ENCODE measurements at regions not wholly inside any gene's neighbourhood (a gene's known extent, or its start where the extent isn't known, plus 50 kb on each side); places are given as distances from the start of the nearest gene placed in this dataset.

DNA sequence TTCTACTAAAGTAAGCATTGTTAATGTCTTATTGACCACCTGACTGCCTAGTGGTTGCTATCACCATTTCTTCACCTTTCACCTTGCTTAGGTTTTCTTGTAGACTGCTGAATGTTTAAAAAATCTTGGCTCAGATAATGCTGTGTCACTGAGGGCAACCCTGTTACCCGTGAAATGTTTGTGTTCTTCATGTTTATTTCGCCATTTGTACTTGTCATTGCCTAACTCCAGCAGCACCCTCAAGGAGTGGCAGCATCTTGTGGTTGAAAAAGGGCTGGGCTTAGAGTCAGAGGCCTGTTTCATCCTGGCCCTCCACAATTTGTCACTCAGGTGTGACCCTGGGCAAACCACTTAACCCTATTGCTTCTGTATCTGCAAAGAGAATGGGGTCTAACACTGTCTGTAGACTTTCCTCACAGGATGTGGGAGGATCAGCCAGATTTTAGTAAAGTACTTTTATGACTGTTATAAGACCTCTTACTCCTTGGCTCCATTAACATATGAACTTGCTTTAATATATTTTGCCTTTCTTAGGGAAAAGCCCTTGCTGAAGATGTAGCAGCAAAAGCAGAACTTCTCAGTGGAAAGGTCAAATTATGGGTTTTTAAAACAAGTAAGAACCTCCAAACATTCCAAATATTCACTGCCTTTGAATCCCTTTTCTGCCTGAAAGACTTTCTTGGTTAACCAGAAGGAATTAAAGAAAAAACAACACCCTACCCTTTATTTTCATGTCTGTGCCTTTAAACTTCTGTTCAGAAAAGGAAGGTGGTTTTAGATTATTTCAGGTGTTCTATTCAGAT is 154.5 kb upstream of the C11orf87 start:
- no peak for DNase-seq (ENCODE audit: low spot score)

DNA sequence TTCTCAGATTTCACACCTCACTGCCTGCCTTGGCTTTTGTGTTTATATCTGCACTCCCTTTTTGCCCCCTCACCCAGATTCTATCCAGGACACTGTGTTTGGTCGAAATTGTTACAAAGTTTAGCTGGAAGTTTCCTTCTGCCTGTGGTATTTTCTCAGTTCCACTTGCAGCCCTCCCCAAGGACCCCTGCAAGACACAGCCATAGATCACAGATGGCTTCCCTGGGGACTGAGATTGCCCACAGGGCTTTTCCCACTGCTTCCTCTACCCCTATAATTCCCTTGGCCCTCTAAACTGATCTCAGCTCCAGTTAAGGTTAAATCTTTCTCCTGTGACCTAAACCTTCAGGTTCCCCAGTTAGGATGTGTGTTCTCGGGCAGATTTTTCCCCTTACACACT is 146.1 kb upstream of the C11orf87 start:
- no peak for DNase-seq (ENCODE audit: low spot score)

DNA sequence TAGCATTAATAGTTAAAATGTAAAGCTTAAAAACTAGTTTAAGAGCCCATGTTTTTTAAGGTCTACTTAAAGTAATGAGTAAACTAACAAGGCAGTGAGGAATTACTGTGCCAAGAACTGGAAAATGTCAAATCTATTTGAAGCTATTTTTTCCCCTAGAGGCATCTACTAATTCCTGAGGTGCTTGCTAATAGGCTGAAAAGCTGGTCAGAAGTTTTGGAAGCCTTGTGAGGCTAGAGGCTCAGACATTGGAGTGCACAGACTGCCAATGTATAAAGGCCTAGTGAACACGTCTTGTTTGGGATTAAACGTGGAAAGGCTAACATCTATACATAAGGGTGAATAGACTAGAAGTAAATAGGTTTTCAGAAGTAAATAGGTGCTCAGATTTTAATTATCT is 136.5 kb upstream of the C11orf87 start:
- no peak for DNase-seq (ENCODE audit: low spot score)

DNA sequence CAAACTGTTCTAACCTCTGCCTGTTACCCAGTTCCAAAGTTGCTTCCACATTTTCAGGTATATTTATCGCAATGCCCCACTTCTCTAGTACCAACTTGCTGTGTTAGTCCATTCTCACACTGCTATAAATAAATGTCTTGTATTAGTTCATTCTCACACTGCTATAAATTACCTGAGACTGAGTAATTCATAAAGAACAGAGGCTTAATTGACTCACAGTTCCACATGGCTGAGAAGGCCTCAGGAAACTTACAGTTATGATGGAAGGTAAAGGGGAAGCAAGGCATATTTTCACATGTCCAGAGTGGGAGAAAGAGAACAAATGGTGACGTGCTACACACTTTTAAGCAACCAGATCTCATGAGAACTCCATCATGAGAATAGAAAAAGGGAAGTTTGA is 130.4 kb upstream of the C11orf87 start:
- no peak for DNase-seq (ENCODE audit: low spot score)

DNA sequence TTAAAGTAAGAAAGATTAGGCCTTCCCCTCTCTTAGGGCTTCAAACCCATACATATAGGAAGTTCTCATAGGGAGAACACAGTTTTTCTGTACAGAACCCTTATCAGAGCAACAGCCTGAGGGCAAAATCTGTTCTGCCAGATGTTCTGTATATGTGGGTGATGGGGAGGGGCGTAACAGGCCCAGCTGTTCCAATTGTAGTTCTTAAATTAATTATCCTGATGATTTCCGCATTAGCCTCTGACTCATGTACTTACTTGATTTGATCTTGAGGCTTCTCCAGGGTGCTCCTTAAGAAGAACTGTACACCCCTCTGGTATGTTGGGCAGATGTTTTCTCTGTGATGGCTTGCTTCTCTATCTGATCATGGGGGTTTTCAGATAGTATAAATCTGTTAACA is 123.1 kb upstream of the C11orf87 start:
- DNase-seq (ENCODE audit: low spot score): no peak

DNA sequence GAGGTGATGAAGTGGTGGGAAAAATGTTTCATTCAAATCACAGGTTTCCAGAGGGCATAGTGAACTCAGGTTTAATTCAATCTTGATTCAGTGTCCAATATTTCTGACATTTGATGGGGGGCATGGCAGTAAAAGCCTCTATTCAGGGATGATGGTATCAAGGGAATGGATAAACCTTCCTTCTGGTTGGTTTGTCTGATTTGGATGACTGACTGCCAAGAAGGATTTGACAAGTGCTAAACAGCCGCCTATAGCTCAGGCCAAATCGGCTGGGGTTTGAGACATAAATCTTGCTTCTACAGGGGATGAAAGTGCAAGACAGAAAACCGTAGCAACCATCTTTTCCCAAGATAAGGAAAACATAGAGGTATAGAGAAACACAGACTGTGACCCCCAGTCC is 121.8 kb upstream of the C11orf87 start:
- no peak for DNase-seq (ENCODE audit: low spot score)

DNA sequence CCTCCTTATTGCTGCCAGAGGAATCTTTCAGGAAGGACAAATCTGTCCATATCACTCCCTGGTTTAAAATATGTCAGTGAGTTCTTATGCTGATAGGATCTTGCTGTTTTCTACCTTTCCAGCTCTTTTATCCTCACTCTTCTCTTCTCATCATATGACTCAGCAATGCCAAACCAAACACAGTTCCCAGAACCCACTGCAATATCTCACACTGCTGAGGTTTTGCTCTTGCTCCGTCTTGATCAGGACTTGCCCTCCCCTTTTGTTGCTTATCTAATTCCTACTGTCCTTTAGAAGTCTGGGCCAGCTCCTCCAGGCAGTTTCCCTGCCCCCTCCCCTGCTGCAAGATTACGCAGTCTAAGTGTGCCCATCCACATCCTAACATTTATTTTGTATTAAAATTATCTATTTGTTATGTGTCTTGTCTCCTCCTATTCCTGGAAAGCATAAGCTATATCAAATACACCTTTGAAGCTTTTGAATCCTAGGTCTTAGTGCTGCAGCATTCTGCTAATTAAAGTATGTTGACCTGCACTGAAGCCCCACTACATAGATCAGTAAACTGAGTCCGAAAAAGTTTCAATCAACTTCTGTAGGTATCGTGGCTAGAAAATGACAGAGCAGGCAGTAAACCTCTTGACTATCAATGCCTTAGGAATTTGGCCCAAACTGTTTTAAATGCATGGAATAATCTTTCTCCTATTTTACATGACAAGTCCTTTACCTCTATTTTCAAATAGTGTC is 119.2 kb upstream of the C11orf87 start:
- DNase-seq (ENCODE audit: low spot score): no peak

DNA sequence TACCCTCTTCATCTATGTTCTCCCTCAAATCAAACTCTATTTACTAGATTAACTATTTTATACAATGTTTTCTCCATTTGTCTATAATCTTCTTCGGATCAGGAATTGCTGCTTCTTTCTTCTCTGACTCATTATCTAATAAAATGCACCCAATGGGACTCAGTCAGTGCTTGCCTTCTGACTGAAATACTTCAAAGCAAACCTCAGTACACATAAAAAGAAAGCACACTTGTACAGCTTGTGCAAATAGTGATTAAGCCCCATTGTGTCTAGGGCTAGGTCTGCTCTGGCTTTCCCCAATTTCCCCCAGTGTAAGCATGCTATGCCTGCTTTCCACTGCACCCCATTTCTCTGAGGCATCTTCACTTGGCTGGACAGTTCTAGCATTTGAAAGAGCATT is 118.6 kb upstream of the C11orf87 start:
- no peak for DNase-seq (ENCODE audit: low spot score)

DNA sequence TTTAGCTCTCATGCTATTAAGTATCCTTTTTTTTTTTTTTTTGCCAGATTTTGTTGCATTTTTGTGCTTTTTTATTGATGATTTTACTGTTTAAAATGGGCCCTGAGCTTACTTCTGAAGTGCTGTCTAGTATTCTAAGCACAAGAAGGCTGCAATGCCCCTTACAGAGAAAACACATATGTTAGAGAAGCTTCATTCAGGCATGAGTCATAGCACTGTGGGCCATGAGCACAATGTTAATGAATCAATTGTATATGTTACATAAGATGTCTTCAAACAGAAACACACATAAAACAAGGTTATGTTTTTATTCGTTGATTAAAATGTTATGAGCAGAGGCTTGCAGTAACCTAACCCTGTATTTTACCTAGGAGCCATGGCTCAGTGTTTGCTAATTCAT is 117.8 kb upstream of the C11orf87 start:
- DNase-seq (ENCODE audit: low spot score): peak; percentile 9

DNA sequence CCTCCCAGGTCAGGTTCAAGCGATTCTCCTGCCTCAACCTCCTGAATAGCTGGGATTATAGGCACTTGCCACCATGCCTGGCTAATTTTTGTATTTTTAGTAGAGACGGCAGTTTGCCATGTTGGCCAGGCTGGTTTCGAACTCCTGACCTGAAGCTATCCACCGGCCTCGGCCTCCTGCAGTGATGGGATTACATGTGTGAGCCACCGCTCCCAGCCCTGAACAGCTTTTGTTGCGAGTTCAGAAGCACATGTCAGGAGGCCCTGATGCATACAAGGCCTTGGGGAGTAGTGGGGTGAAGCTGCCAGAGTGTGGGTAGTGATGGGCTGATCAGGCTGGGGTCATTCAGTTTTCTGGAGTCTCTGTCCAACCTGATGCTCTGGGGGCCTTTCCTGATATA is 117.0 kb upstream of the C11orf87 start:
- no peak for DNase-seq (ENCODE audit: low spot score)

DNA sequence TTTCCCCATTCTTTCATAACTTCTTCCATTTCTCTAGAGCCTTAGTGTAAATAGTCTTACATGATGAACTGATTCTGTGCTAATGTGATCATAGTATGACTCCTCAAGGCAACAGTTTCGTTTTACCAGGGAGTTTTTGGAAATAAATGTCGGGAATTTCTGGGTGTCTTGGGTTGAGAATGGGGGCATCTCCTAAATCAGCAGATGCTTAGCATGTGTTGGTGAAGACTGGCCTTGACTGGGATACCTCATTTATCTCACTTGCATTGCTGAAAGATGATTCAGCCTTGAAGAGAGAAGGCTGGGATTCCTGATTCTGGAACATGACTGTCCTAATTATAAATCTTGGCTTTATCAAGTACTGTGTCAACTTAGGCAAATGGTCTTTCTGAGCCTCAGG is 115.7 kb upstream of the C11orf87 start:
- DNase-seq (ENCODE audit: low spot score): no peak

DNA sequence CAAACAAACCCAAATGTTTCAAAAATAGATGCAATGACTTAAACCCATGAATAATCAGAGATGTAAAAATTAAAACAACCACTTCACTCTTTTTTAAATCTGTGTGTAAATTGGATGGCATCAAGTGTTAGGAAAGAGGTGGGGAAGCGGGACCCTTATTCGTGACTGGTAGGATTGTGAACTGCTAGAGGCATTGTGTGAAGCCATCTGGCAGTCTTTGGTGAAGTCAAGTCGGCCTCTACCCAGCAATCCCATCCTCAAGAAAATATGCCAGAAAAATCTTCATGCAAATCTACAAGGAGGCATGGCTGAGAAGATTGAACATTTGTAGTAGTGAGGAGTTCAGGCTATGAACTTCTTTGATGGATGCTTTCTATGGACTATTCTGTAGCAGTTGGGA is 114.6 kb upstream of the C11orf87 start:
- no peak for DNase-seq (ENCODE audit: low spot score)

DNA sequence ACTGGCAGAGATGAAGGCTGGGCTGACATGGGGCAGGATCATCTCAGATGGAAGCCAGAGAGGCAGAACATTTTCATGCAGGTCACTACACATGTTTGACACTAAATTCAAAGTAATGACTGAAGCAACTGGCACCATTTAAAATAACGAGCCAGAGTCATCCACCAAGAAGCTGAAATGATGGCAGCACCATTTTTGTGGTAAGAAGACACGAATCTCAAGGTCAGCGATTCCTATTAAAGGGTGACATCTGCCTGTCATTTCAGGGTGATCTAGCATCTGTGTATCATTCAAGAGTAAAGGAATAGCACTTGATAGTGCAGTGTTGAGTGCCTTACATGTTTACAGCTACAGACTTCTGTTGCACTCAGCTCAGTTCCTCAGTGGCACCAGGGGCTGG is 113.4 kb upstream of the C11orf87 start:
- no peak for DNase-seq (ENCODE audit: low spot score)

DNA sequence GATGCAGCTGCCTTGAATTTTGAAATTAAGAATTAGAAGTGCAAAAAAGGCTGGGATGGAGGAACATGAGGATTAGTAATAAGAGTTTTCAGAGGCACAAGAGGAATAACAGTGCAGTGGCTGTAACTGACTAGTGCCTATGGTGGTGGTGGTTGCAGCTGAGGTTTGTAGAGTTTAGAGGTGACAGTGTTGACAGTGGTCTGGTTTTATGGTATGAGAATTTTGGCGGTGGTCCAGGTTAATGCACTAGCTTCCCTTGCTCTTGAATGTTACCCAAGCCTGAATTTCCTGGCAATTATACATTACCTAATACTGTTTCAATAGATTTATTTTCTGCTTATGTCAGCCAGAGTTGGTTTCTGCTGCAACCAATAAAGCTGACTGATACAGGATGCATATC is 112.8 kb upstream of the C11orf87 start:
- DNase-seq (ENCODE audit: low spot score): no peak

DNA sequence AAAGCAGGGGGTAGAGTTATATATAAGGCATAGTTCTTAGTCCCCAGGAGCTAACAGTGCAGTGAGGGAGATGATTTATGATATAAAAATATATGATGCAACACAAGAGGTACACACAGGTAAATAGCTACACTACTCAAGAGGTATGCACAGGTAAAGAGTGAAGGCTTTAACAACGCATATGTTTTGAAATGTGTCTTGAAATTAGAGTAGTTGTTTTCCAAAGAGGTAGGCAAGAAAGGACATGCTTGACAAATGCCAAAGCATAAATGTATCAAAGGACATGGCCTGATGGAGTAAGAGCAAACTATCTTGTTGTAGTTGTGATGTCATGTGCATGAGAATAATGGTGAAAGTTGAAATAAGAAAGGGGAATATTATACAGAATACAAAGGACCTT is 104.3 kb upstream of the C11orf87 start:
- no peak for DNase-seq (ENCODE audit: low spot score)

DNA sequence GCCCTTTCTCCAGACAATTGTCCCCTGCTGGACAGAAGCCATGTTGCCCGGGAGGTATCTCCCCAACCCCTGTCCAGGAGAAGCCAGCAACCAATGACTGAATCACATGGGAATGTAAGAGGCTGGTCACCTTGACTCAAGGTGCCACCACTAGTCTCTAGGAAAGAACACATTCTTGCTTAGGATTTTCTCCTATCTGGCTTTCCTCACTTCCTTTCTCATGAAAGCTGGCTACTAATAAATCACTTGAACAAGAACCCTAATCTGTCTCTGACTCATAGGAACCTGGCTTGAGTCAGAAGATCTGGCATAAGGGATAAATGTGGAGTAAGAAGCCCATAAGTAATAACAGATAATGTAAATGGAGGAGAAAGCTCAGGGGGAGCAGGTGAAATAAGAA is 101.4 kb upstream of the C11orf87 start:
- no peak for DNase-seq (ENCODE audit: low spot score)

DNA sequence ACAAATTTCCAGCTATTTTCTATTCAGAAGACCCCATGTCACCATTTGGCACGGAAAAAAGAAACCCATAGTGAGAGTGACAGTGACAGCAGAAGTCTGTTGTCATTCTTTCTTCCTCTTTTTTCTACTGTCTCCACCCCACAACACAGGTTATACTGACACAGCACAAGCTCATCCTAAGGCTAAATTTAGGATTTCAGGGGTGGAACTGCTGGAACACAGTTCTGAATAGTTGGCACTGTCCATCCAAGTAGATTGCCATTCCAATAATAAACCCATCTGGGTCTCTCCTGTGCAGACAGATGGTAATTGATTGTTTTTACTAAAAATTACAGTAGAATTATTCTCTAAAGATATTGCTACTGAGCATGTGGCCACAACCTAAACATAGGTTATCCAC is 95.2 kb upstream of the C11orf87 start:
- DNase-seq (ENCODE audit: low spot score): peak; percentile 14

DNA sequence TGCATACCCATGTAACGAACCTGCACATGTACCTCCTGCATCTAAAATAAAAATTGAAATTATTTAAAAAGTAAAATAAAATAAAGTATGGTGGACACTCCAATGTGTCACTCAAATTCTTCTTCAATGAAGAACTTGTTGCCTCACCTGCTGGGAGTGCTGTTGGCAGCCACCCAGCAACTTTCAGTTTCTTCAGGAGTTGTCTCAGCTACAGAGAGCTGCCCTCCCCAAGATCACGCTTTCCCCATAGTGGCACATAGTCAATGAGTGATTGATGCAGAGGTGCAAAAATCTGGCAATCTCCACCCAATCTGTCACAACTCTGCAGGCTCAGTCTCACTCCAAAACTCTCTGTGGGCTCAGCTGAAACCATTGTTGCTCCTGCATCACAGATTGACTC is 92.3 kb upstream of the C11orf87 start:
- no peak for DNase-seq (ENCODE audit: low spot score)

DNA sequence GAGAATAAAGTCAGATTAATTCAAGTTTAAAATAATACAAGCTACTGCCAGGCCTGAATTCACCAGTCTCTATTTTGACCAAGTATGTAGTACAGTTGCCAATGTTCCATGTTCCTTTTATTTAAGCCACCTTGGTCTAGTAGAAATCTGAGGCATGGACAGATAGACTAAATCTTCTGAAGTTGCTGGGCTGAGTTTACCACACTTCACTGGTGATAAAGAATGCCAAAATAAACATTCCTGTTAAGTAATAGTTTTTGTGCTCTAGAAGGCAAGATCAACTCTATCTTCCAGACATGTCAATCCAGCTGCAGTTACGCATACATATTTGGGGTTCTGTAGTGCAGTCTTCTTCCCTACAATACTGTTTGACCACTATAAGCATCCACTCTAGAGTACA is 83.9 kb upstream of the C11orf87 start:
- DNase-seq (ENCODE audit: low spot score): no peak

DNA sequence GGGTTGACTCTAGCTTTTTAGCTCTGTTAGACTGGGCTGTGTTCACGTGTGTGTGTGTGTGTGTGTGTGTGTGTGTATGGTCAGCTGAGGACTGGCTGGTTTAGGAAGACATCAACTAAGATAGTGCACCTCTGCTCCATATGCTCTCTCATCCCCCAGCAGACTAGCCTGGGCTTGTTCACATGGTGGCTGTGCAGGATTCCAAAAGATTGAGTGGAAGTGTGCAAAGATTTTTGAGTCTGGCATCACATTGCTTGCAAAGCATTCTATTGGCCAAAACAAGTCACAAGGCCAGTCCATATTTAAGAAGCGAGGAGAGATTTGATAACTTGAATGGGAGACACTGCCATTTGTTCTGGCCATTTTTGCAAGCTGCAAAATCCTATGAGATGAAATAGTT is 79.7 kb upstream of the C11orf87 start:
- DNase-seq (ENCODE audit: low spot score): no peak

DNA sequence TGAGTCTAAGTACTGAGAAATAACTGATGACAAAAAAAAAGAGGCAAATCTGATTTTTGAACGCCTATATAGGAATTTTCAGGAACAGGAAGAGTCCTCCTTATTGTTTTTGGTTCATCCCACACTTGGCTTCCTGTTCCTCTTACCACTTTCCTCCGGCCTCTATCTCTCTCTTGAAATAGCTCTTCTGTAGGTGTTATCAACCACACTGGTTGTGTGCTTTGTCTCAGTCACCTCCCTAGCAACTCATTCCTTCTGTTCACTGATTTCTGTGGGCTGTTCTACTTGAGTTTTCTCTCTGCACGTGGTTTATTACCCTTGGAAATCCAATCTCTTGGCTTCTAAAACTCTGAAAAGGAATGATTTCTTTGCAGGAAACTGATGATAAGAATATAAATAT is 78.7 kb upstream of the C11orf87 start:
- no peak for DNase-seq (ENCODE audit: low spot score)

DNA sequence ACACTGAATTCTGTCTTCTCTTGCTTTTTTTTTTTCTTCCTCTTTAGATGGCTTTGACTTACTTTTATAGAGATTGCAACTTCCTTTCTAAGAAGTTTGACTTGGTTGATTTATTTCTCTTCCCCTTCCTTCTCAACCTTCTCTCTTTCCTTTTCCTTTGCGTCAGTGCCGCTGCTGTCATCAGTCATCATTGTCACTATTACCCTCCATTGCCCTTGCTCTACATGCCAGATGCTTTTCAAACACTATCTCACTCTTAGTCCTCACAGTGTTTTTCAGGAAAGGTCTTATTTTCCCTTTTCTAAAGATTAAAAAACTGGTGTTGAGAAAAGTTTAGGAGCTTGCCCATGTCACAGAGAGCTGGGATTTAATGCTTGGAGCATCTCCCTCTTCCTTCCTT is 74.7 kb upstream of the C11orf87 start:
- DNase-seq (ENCODE audit: low spot score): no peak

DNA sequence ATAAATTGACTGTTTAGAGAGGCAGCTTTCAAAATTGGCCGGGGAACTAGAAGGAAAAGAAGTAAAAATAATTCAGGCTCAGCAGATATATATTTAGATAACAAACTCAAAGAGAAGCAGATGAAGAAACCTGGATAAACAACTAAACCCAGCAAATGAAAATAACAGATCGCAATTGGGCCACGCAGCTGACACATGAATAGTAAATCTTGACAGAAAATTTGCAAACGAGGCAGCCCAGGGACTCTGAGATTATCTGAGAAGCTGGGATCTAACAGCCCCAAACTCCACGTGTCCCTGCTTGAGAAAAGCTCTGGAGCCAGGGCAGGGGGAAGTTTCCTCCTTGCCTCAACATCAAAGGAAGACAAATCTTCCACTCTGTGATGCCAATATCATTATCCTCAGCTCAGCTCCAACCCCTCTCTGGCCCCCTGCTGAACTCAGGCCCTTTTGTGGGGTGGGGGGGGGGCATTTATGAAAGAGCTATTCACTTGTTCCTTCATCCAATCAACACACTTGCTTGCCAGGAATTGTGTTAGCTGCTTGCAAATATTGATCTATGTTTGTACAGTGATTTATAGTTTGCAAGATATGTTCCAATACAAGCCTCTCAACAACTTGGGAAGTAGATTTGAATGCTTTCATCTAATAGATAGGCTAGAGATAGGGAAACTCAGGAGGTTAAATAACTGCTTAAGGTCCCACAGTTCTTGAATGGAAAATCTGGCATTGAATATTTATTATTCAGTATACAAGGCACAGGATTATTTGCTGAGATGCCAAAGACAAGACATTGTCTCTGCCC is 72.5 kb upstream of the C11orf87 start:
- DNase-seq (ENCODE audit: low spot score): no peak
